ENCODE measurements at regions not wholly inside any gene's neighbourhood (a gene's known extent, or its start where the extent isn't known, plus 50 kb on each side); places are given as distances from the start of the nearest gene placed in this dataset.
A peak's percentile ranks its signal among the peaks of the same experiment; 100 is the strongest.

DNA sequence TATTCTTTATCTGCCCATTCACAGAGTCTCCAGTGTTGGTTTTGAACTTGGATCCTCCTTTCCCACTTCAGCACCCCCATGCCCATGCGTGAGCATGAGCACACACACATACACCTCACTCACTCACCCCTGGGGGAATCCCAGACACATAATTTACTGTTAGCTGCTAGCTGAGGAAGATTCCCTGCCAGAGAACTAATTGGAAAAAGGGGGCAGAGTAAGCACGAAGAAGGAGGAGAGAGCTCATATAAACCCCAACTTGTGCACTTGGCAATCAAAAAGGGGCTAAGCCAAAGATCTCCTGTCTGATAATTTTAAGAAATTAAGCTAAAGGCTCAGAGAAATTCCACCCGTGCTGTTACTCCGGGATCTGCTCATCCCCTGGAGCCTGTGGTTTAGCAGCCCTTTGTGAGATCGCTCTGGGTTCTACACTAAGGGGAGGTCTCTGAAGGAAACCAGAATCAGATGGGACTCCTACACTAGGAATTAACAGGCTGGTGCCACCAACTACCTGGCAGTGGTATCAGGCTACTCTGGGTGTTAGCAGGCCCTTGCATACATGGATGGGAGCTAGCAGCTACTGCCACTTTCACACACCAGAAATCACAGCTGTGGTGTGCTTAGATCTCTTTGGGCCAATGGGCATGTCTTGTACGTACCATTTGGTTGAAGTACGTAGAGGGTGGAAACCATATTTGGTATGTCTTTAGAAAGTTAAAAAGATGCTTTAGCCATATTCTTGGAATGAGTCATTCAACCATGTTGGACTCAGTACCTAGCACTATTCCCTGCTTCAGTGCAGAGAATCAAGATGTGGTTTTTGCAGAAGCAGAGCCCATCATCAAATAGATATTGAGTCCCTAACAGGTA is 95.6 kb upstream of the SLC14A2 start:
- H3K79me2 ChIP-seq (ENCODE audit: insufficient read depth) = no peaks in the 10 kb centered on the region
- no peaks in the 10 kb centered on the region for H3K9me3 ChIP-seq
- 72% methylated on average over 6 of the region's 7 CpGs for WGBS (ENCODE audit: low lambda C conversion rate)
- H4K20me1 ChIP-seq (ENCODE audit: insufficient read depth) = no peaks in the 10 kb centered on the region
- no peaks in the 10 kb centered on the region for H3F3A ChIP-seq (replicated peaks; ENCODE audit: insufficient read depth)
- no peak overlapping the region for H3K9ac ChIP-seq
- H3K4me3 ChIP-seq (ENCODE audit: low read depth in 2 of 2, low read length in 1 of 2) = no peak overlapping the region
- POLR2A ChIA-PET = interaction anchor here (0.8 kb wide), 1 partner anchor 28 kb away, joined by 3 read pairs; no protein-coding TSS in a partner anchor
- H3K9me2 ChIP-seq = no peaks in the 10 kb centered on the region
- no peaks in the 10 kb centered on the region for H3K27me3 ChIP-seq (ENCODE audit: insufficient read depth)
- TF ChIP-seq, protein P1, sequence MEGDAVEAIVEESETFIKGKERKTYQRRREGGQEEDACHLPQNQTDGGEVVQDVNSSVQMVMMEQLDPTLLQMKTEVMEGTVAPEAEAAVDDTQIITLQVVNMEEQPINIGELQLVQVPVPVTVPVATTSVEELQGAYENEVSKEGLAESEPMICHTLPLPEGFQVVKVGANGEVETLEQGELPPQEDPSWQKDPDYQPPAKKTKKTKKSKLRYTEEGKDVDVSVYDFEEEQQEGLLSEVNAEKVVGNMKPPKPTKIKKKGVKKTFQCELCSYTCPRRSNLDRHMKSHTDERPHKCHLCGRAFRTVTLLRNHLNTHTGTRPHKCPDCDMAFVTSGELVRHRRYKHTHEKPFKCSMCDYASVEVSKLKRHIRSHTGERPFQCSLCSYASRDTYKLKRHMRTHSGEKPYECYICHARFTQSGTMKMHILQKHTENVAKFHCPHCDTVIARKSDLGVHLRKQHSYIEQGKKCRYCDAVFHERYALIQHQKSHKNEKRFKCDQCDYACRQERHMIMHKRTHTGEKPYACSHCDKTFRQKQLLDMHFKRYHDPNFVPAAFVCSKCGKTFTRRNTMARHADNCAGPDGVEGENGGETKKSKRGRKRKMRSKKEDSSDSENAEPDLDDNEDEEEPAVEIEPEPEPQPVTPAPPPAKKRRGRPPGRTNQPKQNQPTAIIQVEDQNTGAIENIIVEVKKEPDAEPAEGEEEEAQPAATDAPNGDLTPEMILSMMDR (IDR thresholded peaks at IDR 0.05) = no peak
- no peak for TF ChIP-seq FOXM1 (IDR thresholded peaks at IDR 0.05; ENCODE audit: low read depth)
- no peak for TF ChIP-seq RCOR1 (IDR thresholded peaks at IDR 0.05; ENCODE audit: low read length)
- no peak for TF ChIP-seq TCF12 (IDR thresholded peaks at IDR 0.05)
- TF ChIP-seq MXI1 (IDR thresholded peaks at IDR 0.05; ENCODE audit: low read depth, low read length) = no peak
- no peaks in the 10 kb centered on the region for H3K36me3 ChIP-seq (replicated peaks in 1 of 2; ENCODE audit: control insufficient read depth in 1 of 2, insufficient read depth in 2 of 2, low read length in 1 of 2)
- no peak for DNase-seq
- CTCF ChIA-PET = interaction anchor here (0.7 to 4.1 kb wide), 4 partner anchors 17 to 1898 kb away, joined by 3 to 13 read pairs (median 6); no protein-coding TSS in a partner anchor
- no peak overlapping the region for H3K4me2 ChIP-seq
- H3K27ac ChIP-seq (ENCODE audit: low read depth in 2 of 2, low read length in 1 of 2) = no peak overlapping the region
- peaks cover 9 to 13% of the 10 kb centered on the region in 2 experiments for H3K4me1 ChIP-seq (ENCODE audit: control insufficient read depth in 1 of 2, insufficient read depth in 2 of 2, low read depth in 1 of 2, low read length in 1 of 2)
- no peak overlapping the region for H2AFZ ChIP-seq (ENCODE audit: low read depth)

DNA sequence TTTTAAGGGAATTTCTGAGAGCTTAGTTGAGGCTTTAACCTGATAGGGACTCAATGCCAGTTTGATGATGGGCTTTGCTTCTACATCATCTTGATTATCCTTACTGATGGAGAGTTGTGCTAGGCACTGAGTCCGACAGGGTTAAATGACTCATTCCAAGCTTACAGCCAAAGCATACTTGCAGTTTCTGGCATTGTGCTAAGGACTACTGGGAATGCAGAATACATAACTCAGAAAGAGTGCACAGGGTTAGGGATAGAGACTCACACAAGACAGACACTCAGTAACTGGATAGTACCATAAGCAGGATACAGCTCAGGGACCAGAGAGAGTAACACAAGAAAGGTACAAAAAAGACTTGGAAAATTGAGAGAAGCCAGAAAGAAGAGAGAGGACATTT is 94.1 kb upstream of the SLC14A2 start:
- TF ChIP-seq FOSL2 (IDR thresholded peaks at IDR 0.05; ENCODE audit: borderline replicate concordance, low read depth) (peak; percentile 47; the same call in 1 of the 2 replicates), TCF12 (IDR thresholded peaks at IDR 0.05) (peak; percentile 24; the same call in 1 of the 2 replicates), MEF2A (IDR thresholded peaks at IDR 0.05; ENCODE audit: borderline replicate concordance, low read depth) (no peak), FOXM1 (IDR thresholded peaks at IDR 0.05; ENCODE audit: low read depth) (no peak), RCOR1 (IDR thresholded peaks at IDR 0.05; ENCODE audit: low read length) (no peak), NRF1 (IDR thresholded peaks at IDR 0.05; ENCODE audit: low read depth, low read length) (no peak), NFIC (IDR thresholded peaks at IDR 0.05; ENCODE audit: borderline replicate concordance) (peak; percentile 37; the same call in 1 of the 2 replicates), JUND (IDR thresholded peaks at IDR 0.05) (peak; percentile 46)
- Histone ChIP-seq H3K4me1 (ENCODE audit: control insufficient read depth in 1 of 2, insufficient read depth in 2 of 2, low read depth in 1 of 2, low read length in 1 of 2) (peaks cover 9 to 13% of the 10 kb centered on the region in 2 experiments), H2AFZ (ENCODE audit: low read depth) (no peak overlapping the region), H4K20me1 (ENCODE audit: insufficient read depth) (no peaks in the 10 kb centered on the region), H3K9ac (no peak overlapping the region), H3K36me3 (replicated peaks in 1 of 2; ENCODE audit: control insufficient read depth in 1 of 2, insufficient read depth in 2 of 2, low read length in 1 of 2) (no peaks in the 10 kb centered on the region), H3K79me2 (ENCODE audit: insufficient read depth) (no peaks in the 10 kb centered on the region), H3K27ac (ENCODE audit: low read depth in 2 of 2, low read length in 1 of 2) (peak overlapping the region in 1 of 2 experiments; percentile 85; a peak in 1 of 4 replicates), H3K4me2 (no peak overlapping the region), H3K9me3 (no peaks in the 10 kb centered on the region), H3K27me3 (ENCODE audit: insufficient read depth) (no peaks in the 10 kb centered on the region), H3K4me3 (ENCODE audit: low read depth in 2 of 2, low read length in 1 of 2) (no peak overlapping the region), H3K9me2 (no peaks in the 10 kb centered on the region), H3F3A (replicated peaks; ENCODE audit: insufficient read depth) (no peaks in the 10 kb centered on the region)
- CTCF ChIA-PET = interaction anchor here (4.1 kb wide), 1 partner anchor 136 kb away, joined by 13 read pairs; no protein-coding TSS in a partner anchor
- POLR2A ChIA-PET = no interaction called here
- WGBS (ENCODE audit: low lambda C conversion rate) = 19% methylated on average over 1 of the region's 1 CpG
- no peak for DNase-seq

Data from SK-N-SH (cell line).